ENCODE measurements at regions not wholly inside any gene's neighbourhood (a gene's known extent, or its start where the extent isn't known, plus 50 kb on each side); places are given as distances from the start of the nearest gene placed in this dataset.
"Not testable (repeated sequence)": the region's sequence is repeated elsewhere in the genome, so short reads cannot be mapped to it uniquely, and the experiment has no call there.

- H3K9me3 ChIP-seq; H3K27ac Mint-ChIP-seq (ENCODE audit: unreplicated experiment); H3K4me1 ChIP-seq; BruUV-seq (replicated peaks); DNase-seq; intact Hi-C loops (cut with micrococcal nuclease; ENCODE audit: unreplicated experiment); H3K36me3 ChIP-seq (ENCODE audit: control insufficient read depth, insufficient read depth, low read length); H3K4me1 Mint-ChIP-seq (ENCODE audit: low read depth, unreplicated experiment); CTCF ChIA-PET; H3K4me3 Mint-ChIP-seq (ENCODE audit: unreplicated experiment); H3K27me3 ChIP-seq (replicated peaks; ENCODE audit: control insufficient read depth, insufficient read depth, low read length); H3K27me3 Mint-ChIP-seq (ENCODE audit: insufficient read depth, unreplicated experiment); H3K36me3 Mint-ChIP-seq (ENCODE audit: insufficient read depth, unreplicated experiment); H3K9me3 Mint-ChIP-seq (ENCODE audit: unreplicated experiment); POLR2A ChIA-PET; H3K4me3 ChIP-seq (ENCODE audit: low read depth, low read length): not testable (repeated sequence)
These were observed 78.1 kb upstream of the ZNF337 start for GRCh38 chr20:25774711-25775110.

DNA sequence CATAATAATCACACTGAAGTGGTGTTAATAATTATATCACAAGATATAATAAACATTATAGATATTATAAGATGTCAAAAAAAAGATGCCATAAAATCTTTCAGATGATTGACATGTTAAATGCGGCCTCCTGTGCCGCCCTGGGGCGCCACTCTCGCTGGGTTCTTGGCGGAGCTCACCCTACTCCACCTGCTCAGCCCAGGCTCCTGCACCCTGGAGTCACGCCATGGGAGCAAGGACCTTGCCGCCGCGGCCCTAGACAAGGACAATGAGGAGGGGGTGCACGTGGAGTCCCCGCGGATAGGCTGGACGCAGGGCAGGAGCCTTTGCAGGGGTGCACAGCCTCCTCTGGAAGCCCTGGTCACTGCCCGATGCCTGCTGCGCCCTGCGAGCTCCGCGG lies 77.5 kb upstream of the ZNF337 start:
- H3K36me3 ChIP-seq (ENCODE audit: control insufficient read depth, insufficient read depth, low read length); POLR2A ChIA-PET; H3K9me3 Mint-ChIP-seq (ENCODE audit: unreplicated experiment); H3K36me3 Mint-ChIP-seq (ENCODE audit: insufficient read depth, unreplicated experiment); H3K27me3 ChIP-seq (replicated peaks; ENCODE audit: control insufficient read depth, insufficient read depth, low read length); H3K4me3 Mint-ChIP-seq (ENCODE audit: unreplicated experiment); intact Hi-C loops (cut with micrococcal nuclease; ENCODE audit: unreplicated experiment); H3K4me3 ChIP-seq (ENCODE audit: low read depth, low read length); H3K27me3 Mint-ChIP-seq (ENCODE audit: insufficient read depth, unreplicated experiment); H3K9me3 ChIP-seq; CTCF ChIA-PET; H3K4me1 Mint-ChIP-seq (ENCODE audit: low read depth, unreplicated experiment); H3K4me1 ChIP-seq; BruUV-seq (replicated peaks); H3K27ac Mint-ChIP-seq (ENCODE audit: unreplicated experiment); DNase-seq: not testable (repeated sequence)

DNA sequence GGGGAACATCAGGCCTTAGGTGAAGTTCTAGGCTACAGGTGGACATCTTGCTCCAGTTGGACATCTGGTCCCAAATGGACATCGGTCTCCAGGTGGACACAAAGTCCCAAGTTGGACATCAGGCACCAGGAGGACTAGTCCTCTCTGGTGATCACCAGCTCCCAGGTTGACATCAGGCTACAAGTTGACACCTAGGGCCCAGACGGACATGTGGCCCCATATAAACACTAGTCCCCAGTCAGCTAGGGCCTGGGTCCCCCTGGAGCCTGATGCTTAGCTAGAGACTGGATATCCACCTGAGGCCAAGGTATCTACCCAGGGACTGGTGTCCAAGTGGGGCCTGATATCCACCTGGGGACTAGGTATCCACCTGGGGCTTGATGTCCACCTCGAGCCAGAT lies 75.8 kb upstream of the ZNF337 start:
- H3K4me3 Mint-ChIP-seq (ENCODE audit: unreplicated experiment); H3K27ac Mint-ChIP-seq (ENCODE audit: unreplicated experiment); H3K9me3 Mint-ChIP-seq (ENCODE audit: unreplicated experiment); H3K4me1 ChIP-seq; intact Hi-C loops (cut with micrococcal nuclease; ENCODE audit: unreplicated experiment); CTCF ChIA-PET; H3K27me3 Mint-ChIP-seq (ENCODE audit: insufficient read depth, unreplicated experiment); H3K9me3 ChIP-seq; H3K36me3 ChIP-seq (ENCODE audit: control insufficient read depth, insufficient read depth, low read length); DNase-seq; H3K4me1 Mint-ChIP-seq (ENCODE audit: low read depth, unreplicated experiment); H3K36me3 Mint-ChIP-seq (ENCODE audit: insufficient read depth, unreplicated experiment); BruUV-seq (replicated peaks); H3K4me3 ChIP-seq (ENCODE audit: low read depth, low read length); POLR2A ChIA-PET; H3K27me3 ChIP-seq (replicated peaks; ENCODE audit: control insufficient read depth, insufficient read depth, low read length): not testable (repeated sequence)

- intact Hi-C loops (cut with micrococcal nuclease; ENCODE audit: unreplicated experiment); POLR2A ChIA-PET; H3K4me3 ChIP-seq (ENCODE audit: low read depth, low read length); H3K4me1 Mint-ChIP-seq (ENCODE audit: low read depth, unreplicated experiment); H3K4me1 ChIP-seq; H3K27ac Mint-ChIP-seq (ENCODE audit: unreplicated experiment); H3K36me3 ChIP-seq (ENCODE audit: control insufficient read depth, insufficient read depth, low read length); BruUV-seq (replicated peaks); H3K9me3 ChIP-seq; H3K9me3 Mint-ChIP-seq (ENCODE audit: unreplicated experiment); CTCF ChIA-PET; DNase-seq; H3K27me3 ChIP-seq (replicated peaks; ENCODE audit: control insufficient read depth, insufficient read depth, low read length); H3K27me3 Mint-ChIP-seq (ENCODE audit: insufficient read depth, unreplicated experiment); H3K36me3 Mint-ChIP-seq (ENCODE audit: insufficient read depth, unreplicated experiment); H3K4me3 Mint-ChIP-seq (ENCODE audit: unreplicated experiment): not testable (repeated sequence)
These were observed 75.2 kb upstream of the ZNF337 start for GRCh38 chr20:25771818-25772217.

DNA sequence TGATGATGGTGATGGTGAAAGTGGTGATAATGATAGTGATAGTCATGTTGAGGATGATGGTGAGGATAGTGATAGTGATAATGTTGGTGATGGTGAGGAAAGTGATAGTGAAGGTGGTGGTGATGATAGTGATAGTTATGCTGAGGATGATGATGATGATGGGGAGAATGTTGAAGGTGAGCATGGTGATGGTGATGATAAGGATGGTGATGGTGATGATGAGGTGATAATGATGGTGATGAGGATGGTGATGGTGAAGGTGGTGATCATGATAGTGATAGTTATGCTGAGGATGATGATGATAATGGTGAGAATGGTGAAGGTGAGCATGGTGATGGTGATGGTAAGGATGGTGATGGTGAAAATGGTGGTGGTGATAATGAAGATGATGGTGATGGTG lies 64.9 kb upstream of the ZNF337 start:
- intact Hi-C loops (cut with micrococcal nuclease; ENCODE audit: unreplicated experiment): no loop called here
- Mint-ChIP-seq H3K27me3 (ENCODE audit: insufficient read depth, unreplicated experiment) (peaks cover 2% of the 10 kb centered on the region), H3K36me3 (ENCODE audit: insufficient read depth, unreplicated experiment) (no peaks in the 10 kb centered on the region), H3K4me1 (ENCODE audit: low read depth, unreplicated experiment) (no peaks in the 10 kb centered on the region), H3K4me3 (ENCODE audit: unreplicated experiment) (no peak overlapping the region), H3K27ac (ENCODE audit: unreplicated experiment) (no peak overlapping the region), H3K9me3 (ENCODE audit: unreplicated experiment) (no peaks in the 10 kb centered on the region)
- TF ChIP-seq, protein P1, sequence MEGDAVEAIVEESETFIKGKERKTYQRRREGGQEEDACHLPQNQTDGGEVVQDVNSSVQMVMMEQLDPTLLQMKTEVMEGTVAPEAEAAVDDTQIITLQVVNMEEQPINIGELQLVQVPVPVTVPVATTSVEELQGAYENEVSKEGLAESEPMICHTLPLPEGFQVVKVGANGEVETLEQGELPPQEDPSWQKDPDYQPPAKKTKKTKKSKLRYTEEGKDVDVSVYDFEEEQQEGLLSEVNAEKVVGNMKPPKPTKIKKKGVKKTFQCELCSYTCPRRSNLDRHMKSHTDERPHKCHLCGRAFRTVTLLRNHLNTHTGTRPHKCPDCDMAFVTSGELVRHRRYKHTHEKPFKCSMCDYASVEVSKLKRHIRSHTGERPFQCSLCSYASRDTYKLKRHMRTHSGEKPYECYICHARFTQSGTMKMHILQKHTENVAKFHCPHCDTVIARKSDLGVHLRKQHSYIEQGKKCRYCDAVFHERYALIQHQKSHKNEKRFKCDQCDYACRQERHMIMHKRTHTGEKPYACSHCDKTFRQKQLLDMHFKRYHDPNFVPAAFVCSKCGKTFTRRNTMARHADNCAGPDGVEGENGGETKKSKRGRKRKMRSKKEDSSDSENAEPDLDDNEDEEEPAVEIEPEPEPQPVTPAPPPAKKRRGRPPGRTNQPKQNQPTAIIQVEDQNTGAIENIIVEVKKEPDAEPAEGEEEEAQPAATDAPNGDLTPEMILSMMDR (IDR thresholded peaks at IDR 0.05; ENCODE audit: insufficient read depth in 1 of 2, low read depth in 1 of 2, low read length in 1 of 2, severe bottlenecking in 1 of 2, unreplicated experiment in 1 of 2): no peak
- no peaks in the 10 kb centered on the region for H3K9me3 ChIP-seq
- no TSS peak for BruUV-seq (replicated peaks)
- no peaks in the 10 kb centered on the region for H3K4me1 ChIP-seq
- H3K27me3 ChIP-seq (replicated peaks; ENCODE audit: control insufficient read depth, insufficient read depth, low read length): no peaks in the 10 kb centered on the region
- ChIA-PET POLR2A (no interaction called here), CTCF (no interaction called here)
- no peak for DNase-seq
- no peak overlapping the region for H3K4me3 ChIP-seq (ENCODE audit: low read depth, low read length)
- no peaks in the 10 kb centered on the region for H3K36me3 ChIP-seq (ENCODE audit: control insufficient read depth, insufficient read depth, low read length)

- H3K27ac Mint-ChIP-seq (ENCODE audit: unreplicated experiment); CTCF ChIA-PET; H3K36me3 ChIP-seq (ENCODE audit: control insufficient read depth, insufficient read depth, low read length); H3K36me3 Mint-ChIP-seq (ENCODE audit: insufficient read depth, unreplicated experiment); H3K27me3 Mint-ChIP-seq (ENCODE audit: insufficient read depth, unreplicated experiment); H3K4me1 Mint-ChIP-seq (ENCODE audit: low read depth, unreplicated experiment); DNase-seq; BruUV-seq (replicated peaks); H3K27me3 ChIP-seq (replicated peaks; ENCODE audit: control insufficient read depth, insufficient read depth, low read length); H3K4me1 ChIP-seq; H3K4me3 Mint-ChIP-seq (ENCODE audit: unreplicated experiment); POLR2A ChIA-PET; intact Hi-C loops (cut with micrococcal nuclease; ENCODE audit: unreplicated experiment); H3K9me3 ChIP-seq; H3K4me3 ChIP-seq (ENCODE audit: low read depth, low read length); H3K9me3 Mint-ChIP-seq (ENCODE audit: unreplicated experiment): not testable (repeated sequence)
These were observed 64.4 kb upstream of the ZNF337 start for GRCh38 chr20:25761046-25761445.
